ENCODE measurements at regions not wholly inside any gene's neighbourhood (a gene's known extent, or its start where the extent isn't known, plus 50 kb on each side); places are given as distances from the start of the nearest gene placed in this dataset.

GRCh38 chr18:51383711-51384110 is 186.2 kb upstream of the MEX3C start:
- H3K4me3 ChIP-seq: no peak overlapping the region
- H3K27me3 ChIP-seq (replicated peaks; ENCODE audit: insufficient read depth): no peaks in the 10 kb centered on the region
- WGBS: 93% methylated on average over 1 of the region's 1 CpG
- TF ChIP-seq CTCF (IDR thresholded peaks at IDR 0.05) (no peak), POLR2A (IDR thresholded peaks at IDR 0.05) (no peak), POLR2AphosphoS5 (IDR thresholded peaks at IDR 0.05) (no peak)
- no peaks in the 10 kb centered on the region for H3K9me3 ChIP-seq
- intact Hi-C loops (cut with DNase I): no loop called here
- no peaks in the 10 kb centered on the region for H3K36me3 ChIP-seq
- DNase-seq (ENCODE audit: low spot score): no peak
- H3K4me1 ChIP-seq (replicated peaks): no peaks in the 10 kb centered on the region
- H3K27ac ChIP-seq: no peak overlapping the region

DNA sequence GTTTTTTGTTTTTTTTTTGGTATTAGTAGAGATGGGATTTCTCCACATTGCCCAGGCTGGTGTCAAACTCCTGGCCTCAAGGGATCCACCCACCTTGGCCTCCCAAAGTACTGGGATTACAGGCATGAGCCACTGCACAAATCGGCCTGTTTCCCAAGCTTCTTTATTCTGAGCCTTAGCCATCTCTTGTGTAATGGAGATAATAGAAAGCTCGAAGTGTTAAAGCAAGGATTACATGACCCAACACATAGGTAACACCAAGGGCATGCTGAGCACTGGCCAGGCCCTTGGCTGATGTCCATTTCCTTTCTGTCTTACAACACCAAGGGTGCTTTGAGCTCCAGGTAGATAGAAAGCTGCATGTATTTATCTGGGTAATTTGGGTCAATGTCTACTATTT is 187.8 kb upstream of the MEX3C start:
- 88% methylated on average over 2 of the region's 2 CpGs for WGBS
- H3K4me3 ChIP-seq: no peak overlapping the region
- no peaks in the 10 kb centered on the region for H3K27me3 ChIP-seq (replicated peaks; ENCODE audit: insufficient read depth)
- TF ChIP-seq CTCF (IDR thresholded peaks at IDR 0.05) (no peak), POLR2A (IDR thresholded peaks at IDR 0.05) (no peak), POLR2AphosphoS5 (IDR thresholded peaks at IDR 0.05) (no peak)
- H3K9me3 ChIP-seq: no peaks in the 10 kb centered on the region
- intact Hi-C loops (cut with DNase I): no loop called here
- H3K27ac ChIP-seq: no peak overlapping the region
- H3K36me3 ChIP-seq: no peaks in the 10 kb centered on the region
- DNase-seq (ENCODE audit: low spot score): no peak
- H3K4me1 ChIP-seq (replicated peaks): no peaks in the 10 kb centered on the region

GRCh38 chr18:51390702-51391101 is 193.2 kb upstream of the MEX3C start:
- no peak overlapping the region for H3K4me3 ChIP-seq
- no peak for TF ChIP-seq POLR2A (IDR thresholded peaks at IDR 0.05)
- TF ChIP-seq POLR2AphosphoS5 (IDR thresholded peaks at IDR 0.05): no peak
- TF ChIP-seq CTCF (IDR thresholded peaks at IDR 0.05): no peak
- WGBS: 86% methylated on average over 3 of the region's 3 CpGs

DNA sequence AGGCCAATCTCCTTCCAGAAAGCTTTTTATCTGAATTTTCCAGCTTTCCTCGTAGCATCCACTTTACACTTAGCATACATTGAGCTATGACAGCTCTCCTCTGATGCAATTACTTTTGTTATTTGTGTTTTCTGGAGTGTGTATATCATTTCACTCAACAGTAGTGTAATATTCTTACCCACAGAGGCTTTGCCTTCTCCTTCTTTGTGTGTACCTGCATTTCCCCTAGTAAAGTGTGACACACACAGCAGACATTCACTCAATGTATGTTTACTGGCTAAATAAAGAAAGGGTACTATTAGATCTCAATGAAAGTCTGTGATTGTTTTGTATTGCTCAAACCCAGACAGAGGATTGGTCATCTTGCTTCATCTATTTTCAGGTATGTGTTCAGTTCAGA is 193.7 kb upstream of the MEX3C start:
- Histone ChIP-seq H3K9me3 (no peaks in the 10 kb centered on the region), H3K4me3 (no peak overlapping the region), H3K27me3 (replicated peaks; ENCODE audit: insufficient read depth) (no peaks in the 10 kb centered on the region), H3K4me1 (replicated peaks) (no peaks in the 10 kb centered on the region), H3K36me3 (no peaks in the 10 kb centered on the region), H3K27ac (no peak overlapping the region)
- WGBS: 79% methylated on average over 1 of the region's 1 CpG
- DNase-seq (ENCODE audit: low spot score): no peak
- TF ChIP-seq CTCF (IDR thresholded peaks at IDR 0.05) (no peak), POLR2A (IDR thresholded peaks at IDR 0.05) (no peak), POLR2AphosphoS5 (IDR thresholded peaks at IDR 0.05) (no peak)
- intact Hi-C loops (cut with DNase I): no loop called here

More at GRCh38 chr18:51390702-51391101, 193.2 kb upstream of the MEX3C start:
- H3K27ac ChIP-seq: no peak overlapping the region
- no peaks in the 10 kb centered on the region for H3K9me3 ChIP-seq
- intact Hi-C loops (cut with DNase I): no loop called here
- no peaks in the 10 kb centered on the region for H3K27me3 ChIP-seq (replicated peaks; ENCODE audit: insufficient read depth)
- H3K36me3 ChIP-seq: no peaks in the 10 kb centered on the region
- no peaks in the 10 kb centered on the region for H3K4me1 ChIP-seq (replicated peaks)
- no peak for DNase-seq (ENCODE audit: low spot score)

- TF ChIP-seq POLR2AphosphoS5 (IDR thresholded peaks at IDR 0.05) (no peak), POLR2A (IDR thresholded peaks at IDR 0.05) (no peak), CTCF (IDR thresholded peaks at IDR 0.05) (no peak)
- Histone ChIP-seq H3K27ac (no peak overlapping the region), H3K4me3 (no peak overlapping the region), H3K36me3 (no peaks in the 10 kb centered on the region), H3K4me1 (replicated peaks) (no peaks in the 10 kb centered on the region), H3K9me3 (no peaks in the 10 kb centered on the region), H3K27me3 (replicated peaks; ENCODE audit: insufficient read depth) (no peaks in the 10 kb centered on the region)
- no peak for DNase-seq (ENCODE audit: low spot score)
- 76% methylated on average over 5 of the region's 5 CpGs for WGBS
- intact Hi-C loops (cut with DNase I): no loop called here
Observed at GRCh38 chr18:51391731-51392130, 194.2 kb upstream of the MEX3C start.
